HG03103 (cell line): ENCODE measurements at regions not wholly inside any gene's neighbourhood (a gene's known extent, or its start where the extent isn't known, plus 50 kb on each side); places are given as distances from the start of the nearest gene placed in this dataset.
"Not testable (repeated sequence)": the region's sequence is repeated elsewhere in the genome, so short reads cannot be mapped to it uniquely, and the experiment has no call there.

Source experiments
- ATAC-seq: cut with Tn5 transposase; IDR thresholded peaks from one replicate; pipeline ENCODE4 v1.9.1; 2021; ENCODE audit warnings: low read depth; ENCODE audit not compliant: unreplicated experiment

DNA sequence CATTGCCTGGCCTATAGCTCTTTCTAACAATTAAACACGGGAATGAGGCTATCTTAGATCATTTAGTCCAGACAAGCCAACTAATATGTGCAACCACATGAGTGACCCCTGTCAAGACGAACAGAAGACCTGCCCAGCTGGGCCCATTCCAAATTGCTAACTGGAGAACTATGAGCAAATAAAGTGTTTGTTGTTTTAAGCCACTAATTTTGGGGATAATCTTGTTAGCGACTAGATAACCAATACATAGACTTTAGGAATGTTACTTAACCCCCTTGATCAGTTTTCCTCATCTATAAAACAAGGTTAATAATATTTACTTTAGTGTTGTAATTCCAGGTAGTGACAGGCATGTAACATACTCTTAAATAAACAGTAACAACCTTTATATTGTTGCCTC is 848.3 kb downstream of the METTL15 start:
- no peak for ATAC-seq

DNA sequence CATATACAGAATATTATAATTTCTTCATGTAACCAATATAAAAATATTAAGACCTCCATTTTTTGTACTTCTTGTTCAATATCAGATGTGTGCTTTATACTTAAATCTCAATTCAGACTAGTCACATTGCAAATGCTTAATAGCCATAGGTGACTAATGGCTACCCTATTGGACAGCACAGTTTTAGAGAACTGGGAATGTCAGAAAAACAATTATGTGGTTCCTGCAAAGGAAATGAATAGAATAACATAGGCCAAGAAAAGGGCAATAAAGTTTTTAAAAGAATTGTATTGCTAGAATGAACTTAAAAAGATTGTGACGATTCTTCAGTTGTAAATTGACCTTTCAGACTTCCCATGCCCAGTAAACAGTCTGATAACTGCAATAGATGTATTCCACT is 843.0 kb downstream of the METTL15 start:
- ATAC-seq: no peak

DNA sequence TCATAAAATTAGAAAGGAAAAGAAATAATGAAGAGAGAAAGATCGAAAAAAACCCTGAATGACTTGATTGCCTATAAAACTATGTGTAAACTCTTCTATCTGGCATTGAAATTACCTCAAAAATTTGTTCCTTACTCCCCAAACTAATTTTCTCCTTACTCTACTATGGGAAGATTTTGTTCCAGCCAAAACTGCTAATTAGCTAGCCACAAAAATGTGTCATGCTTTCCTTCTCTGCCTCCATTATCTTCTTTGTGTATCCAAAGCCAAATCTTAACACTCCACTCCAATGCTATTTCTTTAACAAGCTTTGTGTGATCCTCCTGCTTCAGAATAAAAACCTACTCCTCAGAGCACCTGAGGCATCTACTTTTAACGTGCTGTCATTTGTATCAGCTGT is 831.2 kb downstream of the METTL15 start:
- ATAC-seq: no peak

DNA sequence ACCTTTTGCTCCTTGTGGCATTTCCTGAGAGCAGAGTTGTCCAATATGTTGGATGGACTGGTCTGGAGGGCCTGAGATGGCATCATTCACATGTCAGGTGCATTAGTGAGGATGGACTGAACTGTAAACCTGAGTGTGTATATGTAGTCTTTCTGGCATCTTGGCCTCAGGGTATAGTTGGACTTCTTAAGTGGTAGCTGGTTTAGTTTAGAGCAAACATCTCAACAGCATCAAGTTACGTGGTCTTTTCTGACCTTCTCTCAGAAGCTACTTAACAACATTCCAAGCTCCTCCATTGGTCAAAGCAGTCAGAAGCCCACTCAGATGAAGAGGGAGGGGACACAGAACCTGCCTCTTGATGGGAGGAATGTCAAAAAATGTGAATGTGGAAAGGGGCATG is 829.9 kb downstream of the METTL15 start:
- no peak for ATAC-seq

DNA sequence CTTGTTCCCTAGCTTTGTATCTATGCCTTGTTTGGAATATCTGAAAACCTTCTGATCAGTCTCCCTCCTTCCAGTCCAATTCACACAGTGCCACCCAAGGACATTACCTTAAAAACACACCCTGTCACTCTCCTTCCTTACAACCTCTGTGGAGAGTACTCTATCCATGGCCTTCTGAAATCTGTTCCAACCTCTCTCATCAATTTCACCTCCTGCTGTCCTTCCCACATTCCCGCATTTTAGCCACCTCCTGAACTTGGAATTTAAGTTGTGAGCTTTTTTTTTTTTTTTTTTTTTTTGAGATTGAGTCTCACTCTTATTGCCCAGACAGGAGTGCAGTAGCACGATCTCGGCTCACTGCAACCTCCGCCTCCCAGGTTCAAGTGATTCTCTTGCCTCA is 824.8 kb downstream of the METTL15 start:
- no peak for ATAC-seq

DNA sequence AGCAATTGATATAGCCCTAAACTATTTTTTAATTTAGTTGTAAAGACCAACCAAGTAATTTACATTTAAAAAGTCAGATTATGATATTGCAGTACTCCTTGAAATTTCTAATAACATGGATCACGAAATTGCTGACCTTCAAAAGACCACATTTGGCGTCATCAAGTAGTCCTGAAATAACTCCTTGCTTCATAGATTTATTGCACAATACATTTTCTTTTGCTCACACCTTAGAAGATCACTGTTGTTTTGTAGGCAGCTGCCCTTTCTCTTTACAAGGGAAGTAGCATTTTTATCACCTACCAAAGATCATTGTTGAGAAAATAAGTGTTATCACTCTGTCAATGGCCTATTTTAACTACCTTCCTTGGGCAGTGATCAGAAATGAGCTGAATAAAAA is 815.8 kb downstream of the METTL15 start:
- no peak for ATAC-seq

DNA sequence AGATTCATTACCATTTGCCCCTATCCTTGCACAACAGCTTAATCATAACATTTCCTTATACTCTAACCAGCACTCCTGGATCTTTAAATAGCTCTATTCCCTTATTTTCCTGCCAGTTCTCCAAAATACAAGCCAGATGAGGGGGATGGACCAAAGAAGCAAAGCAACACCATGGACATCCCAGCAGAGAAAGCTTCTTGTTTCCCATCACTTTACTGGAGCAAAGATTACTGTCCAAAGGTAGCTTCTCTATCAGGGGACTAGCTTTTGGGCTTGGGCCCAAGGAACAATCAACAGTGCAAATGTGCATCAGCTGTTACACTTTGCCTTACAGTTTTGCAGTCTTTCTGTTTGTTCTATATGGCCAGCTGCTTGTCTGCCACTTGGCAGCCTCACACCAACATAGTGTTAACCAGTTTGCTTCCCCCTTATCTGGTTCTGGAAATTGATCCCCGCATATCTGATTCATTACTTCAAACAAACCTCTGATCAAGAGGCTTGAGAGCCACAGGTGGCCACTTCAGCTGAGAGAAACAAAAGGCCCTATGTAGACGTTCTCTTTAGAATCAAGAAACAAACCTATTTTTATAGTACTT is 814.3 kb downstream of the METTL15 start:
- ATAC-seq: no peak

DNA sequence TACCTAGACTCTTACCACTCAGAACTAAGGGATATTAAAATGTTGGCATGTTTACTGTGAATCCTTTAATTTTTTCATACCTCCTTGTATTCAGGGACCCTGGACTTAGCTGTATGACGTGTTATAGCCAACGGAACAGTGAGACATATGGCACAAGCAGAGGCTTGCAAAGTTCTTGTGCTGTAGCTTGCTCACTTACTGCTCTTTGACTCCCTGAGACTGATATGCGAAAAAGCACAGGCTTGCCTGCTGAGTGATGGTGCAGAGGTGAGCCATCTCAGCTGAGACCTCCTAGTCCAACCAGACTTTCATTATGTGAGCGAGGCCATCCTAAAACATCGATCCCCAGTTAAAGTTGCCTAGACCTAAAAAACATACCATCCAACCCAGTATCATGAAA is 811.0 kb downstream of the METTL15 start:
- ATAC-seq: no peak

DNA sequence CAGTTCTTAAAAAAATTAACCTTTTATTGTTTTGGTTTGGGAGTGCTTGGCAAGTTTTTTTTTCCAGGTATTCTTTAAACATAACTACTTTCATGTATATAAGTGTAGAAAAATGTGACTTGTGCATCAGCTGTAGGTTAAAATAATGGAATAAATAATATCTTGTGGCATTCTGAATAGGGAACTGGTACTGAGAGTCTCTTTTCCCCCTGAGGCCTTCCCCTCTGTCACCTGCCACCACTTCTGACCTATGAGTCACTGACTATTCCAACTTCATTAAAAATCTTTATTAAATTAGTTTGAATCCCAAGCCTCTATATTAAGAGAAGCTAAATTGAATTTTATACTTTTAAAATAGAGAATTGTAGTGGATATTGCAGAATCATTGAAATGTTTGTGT is 805.7 kb downstream of the METTL15 start:
- no peak for ATAC-seq

DNA sequence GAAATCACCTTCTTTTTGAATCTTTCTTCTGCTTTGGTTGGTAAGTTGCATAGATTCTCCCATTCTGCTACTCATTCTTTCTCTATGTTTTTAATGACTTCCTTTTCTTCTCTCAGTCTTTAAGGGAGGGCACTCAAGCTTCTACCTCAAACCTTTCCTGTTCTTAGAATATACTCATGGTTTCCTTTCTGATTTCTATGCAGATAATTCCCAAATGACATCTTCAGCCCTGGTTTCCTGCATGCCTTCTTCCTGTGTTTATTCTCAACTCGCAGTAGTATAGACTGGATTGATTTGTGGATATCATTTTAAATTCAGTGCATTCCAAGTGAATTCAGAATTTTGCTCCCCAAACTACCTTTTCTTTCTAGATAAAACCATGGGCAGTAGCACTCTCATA is 803.6 kb downstream of the METTL15 start:
- ATAC-seq: no peak

DNA sequence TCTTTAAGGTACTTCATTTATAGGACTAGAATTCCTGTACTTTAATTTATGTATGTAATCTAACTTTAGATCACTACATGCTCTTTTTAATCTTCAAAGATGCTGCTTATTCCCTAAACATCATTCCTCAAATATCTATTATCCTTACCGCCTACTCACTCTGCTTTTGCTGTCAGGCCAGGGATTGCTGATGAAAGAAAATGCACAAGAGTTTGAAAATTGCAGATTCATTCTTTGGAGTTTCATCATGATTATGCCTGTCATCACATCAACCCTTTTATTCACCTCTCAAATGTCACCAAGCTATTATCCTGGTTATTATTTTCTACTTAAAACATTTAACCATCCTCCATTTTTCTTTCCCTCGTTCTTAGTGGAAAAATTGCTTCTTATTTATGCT is 802.7 kb downstream of the METTL15 start:
- no peak for ATAC-seq

DNA sequence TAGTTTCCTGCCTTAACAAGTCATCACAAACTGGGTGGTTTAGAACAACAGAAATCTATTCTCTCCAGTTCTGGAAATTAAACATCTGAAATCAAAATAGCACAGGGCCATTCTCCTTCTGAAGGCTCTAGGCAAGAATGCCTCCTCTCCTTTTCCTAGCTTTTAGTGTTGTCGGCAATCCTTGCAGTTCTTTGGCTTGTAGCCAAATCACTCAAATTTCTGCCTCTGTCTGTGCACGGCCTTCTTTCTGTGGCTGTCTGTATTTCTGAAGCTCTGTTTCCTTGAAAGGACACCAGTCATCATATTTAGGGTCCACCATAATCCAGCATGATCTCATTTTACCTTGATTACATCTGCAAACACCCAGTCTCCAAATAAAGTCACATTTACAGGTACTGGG is 795.5 kb downstream of the METTL15 start:
- ATAC-seq: no peak

DNA sequence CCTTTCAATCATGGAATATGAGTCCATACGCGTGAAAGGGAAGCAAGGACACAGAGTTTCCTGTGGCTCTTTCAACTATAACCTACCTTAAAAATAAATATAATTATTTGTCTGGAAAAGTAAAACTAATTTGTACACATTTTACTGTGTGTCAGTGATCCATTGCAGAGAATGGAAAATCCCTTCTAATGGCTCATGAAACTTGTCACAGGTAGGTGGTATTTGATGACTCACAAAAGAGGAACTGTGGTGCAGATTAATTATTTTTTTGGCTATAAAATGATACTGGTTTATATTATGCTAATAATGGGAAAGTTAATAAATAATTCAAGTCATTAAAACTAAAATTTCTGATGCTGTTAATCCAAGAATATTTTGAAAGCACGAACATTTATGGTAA is 792.2 kb downstream of the METTL15 start:
- ATAC-seq: no peak

DNA sequence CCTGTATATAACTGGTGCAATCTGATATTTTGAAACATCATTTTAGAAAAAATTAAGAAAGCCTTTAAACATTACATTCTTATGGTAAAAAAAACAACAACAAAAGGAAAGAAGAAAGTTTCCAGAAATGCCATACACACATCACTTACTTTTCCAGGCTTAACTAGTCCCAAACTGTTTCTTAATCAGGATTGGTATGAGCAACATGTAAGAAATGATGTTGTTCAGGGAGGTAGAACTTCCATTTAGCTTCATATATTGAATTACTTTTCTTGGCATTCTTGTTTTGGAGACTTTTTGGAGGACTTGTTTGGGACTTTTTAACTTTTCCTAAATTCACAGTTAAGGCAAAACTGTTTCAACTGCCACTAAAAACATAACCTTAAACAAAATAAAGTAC is 791.5 kb downstream of the METTL15 start:
- ATAC-seq: no peak

DNA sequence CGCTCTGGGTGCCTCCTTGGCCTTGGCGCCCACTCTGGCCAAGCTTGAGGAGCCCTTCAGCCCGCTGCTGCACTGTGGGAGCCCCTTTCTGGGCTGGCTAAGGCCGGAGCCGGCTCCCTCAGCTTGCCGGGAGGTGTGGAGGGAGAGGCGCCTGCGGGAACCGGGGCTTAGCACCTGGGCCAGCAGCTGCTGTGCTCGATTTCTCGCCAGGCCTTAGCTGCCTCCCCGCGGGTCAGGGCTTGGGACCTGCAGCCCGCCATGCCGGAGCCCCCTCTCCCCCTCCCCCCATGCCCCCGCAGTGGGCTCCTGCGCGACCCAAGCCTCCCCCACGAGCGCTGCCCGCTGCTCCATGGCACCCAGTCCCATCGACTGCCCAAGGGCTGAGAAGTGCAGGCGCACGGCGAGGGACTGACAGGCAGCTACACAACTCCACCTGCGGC is 782.4 kb downstream of the METTL15 start:
- not testable (repeated sequence) for ATAC-seq

DNA sequence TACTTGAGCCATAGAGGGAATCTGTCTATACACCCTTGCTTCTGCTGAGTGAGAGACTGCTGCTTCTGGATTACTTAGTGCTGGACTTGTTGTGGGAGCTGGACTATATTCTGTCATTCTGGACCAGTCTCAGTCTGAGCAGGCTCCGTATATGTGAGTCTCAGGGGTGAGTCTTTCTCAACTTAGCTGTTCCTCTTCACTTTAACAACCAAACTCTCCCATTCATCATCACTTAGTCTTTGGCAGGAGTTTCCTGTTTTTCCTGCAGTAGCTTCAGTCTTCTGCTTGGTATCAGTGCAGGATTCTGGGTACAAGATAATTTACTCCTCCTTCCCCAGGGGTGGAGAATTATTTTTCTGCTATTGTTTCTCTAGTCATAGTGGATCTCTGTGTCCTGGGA is 779.5 kb downstream of the METTL15 start:
- ATAC-seq: no peak

DNA sequence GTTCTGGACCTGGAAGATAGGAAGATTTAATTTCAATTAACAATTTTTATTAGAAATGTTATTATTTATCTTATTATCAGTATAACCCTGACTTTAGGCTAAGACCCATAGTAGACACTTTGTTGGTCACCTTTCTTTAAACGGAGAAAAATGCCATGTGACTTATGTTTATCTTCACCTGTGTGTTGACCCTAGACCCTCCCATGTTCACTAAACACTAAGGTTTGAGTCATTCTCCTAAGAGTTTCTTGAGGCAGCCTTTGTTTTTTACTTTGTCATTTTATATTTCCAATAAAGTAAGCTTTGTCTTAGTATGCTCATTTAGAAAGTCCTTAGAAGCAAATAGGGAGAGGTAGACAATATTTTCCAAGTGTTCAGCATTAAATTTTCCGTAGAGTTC is 771.7 kb downstream of the METTL15 start:
- no peak for ATAC-seq

DNA sequence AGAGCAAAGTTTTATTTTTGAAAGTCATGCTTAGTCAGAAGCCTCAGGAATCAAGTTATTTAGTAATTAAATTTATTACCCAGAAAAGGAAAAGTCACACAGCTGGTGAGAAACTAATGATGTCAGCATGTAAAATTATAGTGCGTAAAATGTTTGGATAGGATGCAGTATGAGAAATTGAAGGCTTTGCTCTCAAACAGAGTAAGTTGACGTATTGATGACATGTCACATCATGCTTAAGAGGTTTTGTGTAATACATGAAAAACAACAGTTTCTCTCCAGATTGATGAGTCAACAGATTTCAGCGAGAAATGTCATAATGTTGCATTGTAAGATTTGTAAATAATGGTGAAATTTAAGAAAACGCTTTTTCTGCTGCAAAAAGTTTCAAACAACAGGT is 769.8 kb downstream of the METTL15 start:
- ATAC-seq: no peak

DNA sequence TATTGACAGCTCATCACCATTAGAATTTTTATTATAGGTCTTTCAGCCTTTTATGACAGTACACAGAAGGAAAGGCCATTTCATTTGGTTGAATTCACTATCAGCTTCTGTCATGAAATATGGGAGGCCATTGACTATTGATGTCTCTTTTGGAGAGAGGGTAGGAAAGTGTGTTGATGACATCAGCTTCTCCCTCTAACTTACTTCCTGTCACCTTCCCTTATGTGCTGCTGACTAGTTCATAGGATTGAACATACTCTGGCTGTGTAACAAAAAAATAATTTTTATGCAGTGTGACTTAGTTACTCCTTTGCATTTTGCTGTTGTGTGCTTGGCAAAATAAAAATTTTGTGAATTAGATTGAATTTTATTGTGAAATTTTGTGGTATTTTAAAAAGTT is 769.2 kb downstream of the METTL15 start:
- no peak for ATAC-seq

DNA sequence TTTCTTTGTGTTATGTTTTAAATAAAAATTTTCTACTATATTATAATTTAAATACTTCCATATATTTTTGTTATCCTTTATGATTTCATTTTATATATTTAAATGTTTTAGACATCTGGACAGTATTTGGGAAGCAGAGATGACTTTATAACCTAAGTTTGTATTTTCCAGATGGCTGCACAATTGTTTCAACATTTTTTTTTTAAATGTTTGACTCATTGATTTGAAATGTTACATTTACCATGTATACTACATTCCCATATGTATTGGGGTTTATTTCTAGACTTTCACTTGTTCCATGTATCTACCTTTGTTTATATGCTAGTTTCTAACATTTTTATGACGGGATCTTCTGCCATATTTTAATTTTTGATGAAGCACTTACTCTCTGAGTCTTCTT is 766.5 kb downstream of the METTL15 start:
- ATAC-seq: no peak

DNA sequence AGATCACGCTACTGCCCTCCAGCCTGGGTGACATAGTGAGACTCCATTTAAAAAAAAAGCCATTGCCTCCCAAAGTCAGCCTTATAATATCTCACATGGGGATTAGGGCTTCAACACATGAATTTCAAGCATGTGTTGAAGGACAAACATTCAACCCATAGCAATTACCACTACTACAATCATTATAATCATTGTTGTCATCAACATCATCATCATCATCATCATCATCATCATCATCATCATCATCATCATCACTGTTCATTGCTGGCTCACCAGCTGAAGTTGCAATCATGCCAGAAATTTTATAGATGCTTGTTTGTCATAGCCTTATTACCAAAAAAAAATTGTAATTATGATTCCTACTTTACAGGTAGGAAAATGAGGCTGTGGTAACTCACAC is 762.9 kb downstream of the METTL15 start:
- ATAC-seq: no peak

DNA sequence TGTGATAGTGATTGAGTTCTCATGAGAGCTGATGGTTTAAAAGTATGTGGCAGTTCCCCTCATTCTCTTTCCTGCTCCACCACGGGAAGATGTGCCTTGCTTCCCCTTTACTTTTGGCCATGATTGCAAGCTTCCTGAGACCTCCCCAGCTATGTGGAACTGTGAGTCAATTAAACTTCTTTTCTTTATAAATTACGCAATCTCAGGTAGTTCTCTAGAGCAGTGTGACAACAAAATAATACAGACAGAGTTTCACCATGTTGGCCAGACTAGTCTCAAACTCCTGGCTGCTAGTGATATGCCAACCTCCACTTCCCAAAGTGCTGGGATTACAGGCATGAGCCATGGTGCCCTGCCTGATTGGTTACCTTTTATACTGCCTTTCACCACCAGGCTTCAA is 755.2 kb downstream of the METTL15 start:
- ATAC-seq: no peak

DNA sequence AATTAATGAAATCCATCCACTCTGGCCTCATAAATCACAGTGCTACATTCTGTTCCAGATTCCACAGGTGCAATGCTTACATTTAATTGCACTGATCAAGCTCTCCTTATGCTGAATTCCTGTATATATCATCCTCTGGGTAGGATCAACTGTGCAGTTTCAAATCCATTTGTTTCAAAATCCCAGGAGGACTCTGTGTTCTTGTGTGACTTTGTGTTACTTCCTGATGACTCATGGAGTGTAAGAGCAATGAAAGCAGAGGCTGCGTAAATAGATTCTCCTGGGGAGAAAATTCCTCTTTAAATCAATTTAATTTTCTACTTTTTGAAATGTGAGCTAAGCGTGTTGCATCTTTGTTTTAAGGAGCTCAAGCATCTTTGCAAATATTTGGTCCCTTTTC is 752.7 kb downstream of the METTL15 start:
- ATAC-seq: no peak
